Osteoblast (primary cell): ENCODE measurements at regions not wholly inside any gene's neighbourhood (a gene's known extent, or its start where the extent isn't known, plus 50 kb on each side); places are given as distances from the start of the nearest gene placed in this dataset.
A peak's percentile ranks its signal among the peaks of the same experiment; 100 is the strongest.

ENCODE experiments used
- DNase-seq: peaks from one replicate; pipeline ENCODE4 v3.0.0; 2011; ENCODE audit warnings: low spot score, mixed read lengths; ENCODE audit not compliant: insufficient read length; ENCODE audit errors: missing footprints
- H2AFZ ChIP-seq: 2 replicates; pipeline ENCODE4 v1.6.0; 2011; ENCODE audit warnings: mild to moderate bottlenecking, low read length
- H3K27ac ChIP-seq: 2 replicates; pipeline ENCODE4 v1.5.1; 2011; ENCODE audit warnings: mild to moderate bottlenecking, low read depth, low read length, moderate library complexity
- H3K27me3 ChIP-seq: 2 replicates; pipeline ENCODE4 v1.6.0; 2012; ENCODE audit warnings: mild to moderate bottlenecking, control low read depth, inconsistent platforms, low read length, moderate library complexity; ENCODE audit not compliant: insufficient read depth
- H3K36me3 ChIP-seq: 2 replicates; pipeline ENCODE4 v1.5.1; 2011; ENCODE audit warnings: mild to moderate bottlenecking, low read length, control low read depth, moderate library complexity; ENCODE audit not compliant: insufficient read depth
- H3K4me1 ChIP-seq: 2 replicates; pipeline ENCODE4 v1.5.1; 2011; ENCODE audit warnings: mild to moderate bottlenecking, low read length, control low read depth, moderate library complexity; ENCODE audit not compliant: insufficient read depth
- H3K4me2 ChIP-seq: 2 replicates; pipeline ENCODE4 v1.6.0; 2011; ENCODE audit warnings: mild to moderate bottlenecking, low read length; ENCODE audit not compliant: insufficient read depth
- H3K4me3 ChIP-seq: fragments of 200-600 bp; sonication (generic); 3 replicates; pipeline ENCODE4 v1.5.1; 2012; ENCODE audit warnings: mild to moderate bottlenecking, low read length, inconsistent platforms; ENCODE audit not compliant: insufficient read depth
- H3K79me2 ChIP-seq: 2 replicates; pipeline ENCODE4 v1.6.0; 2012; ENCODE audit warnings: mild to moderate bottlenecking, low read length, control low read depth, inconsistent platforms; ENCODE audit not compliant: insufficient read depth
- H3K9me3 ChIP-seq: 2 replicates; pipeline ENCODE4 v1.5.1; 2011; ENCODE audit warnings: low read depth, low read length, control low read depth
- H4K20me1 ChIP-seq: 2 replicates; pipeline ENCODE4 v1.6.0; 2012; ENCODE audit warnings: mild to moderate bottlenecking, low read length, control low read depth; ENCODE audit not compliant: insufficient read depth
- CTCF ChIP-seq: IDR thresholded peaks from 2 replicates; pipeline ENCODE4 v1.5.1; 2011; ENCODE audit warnings: mild to moderate bottlenecking, low read depth, low read length, moderate library complexity; ENCODE audit errors: extremely low read depth

GRCh38 chr15:69824877-69825406 is 272.8 kb downstream of the TLE3 start:
- Histone ChIP-seq H3K4me3 (no peak overlapping the region), H3K9me3 (no peaks in the 10 kb centered on the region), H3K27ac (no peak overlapping the region), H3K4me1 (no peaks in the 10 kb centered on the region), H3K36me3 (no peaks in the 10 kb centered on the region), H2AFZ (no peak overlapping the region), H3K27me3 (peaks cover 32% of the 10 kb centered on the region), H3K4me2 (no peak overlapping the region), H4K20me1 (no peaks in the 10 kb centered on the region), H3K79me2 (no peaks in the 10 kb centered on the region)
- peak; percentile 67 for DNase-seq
- TF ChIP-seq CTCF = no peak

GRCh38 chr15:69825941-69826818 is 271.5 kb downstream of the TLE3 start:
- H4K20me1 ChIP-seq = no peaks in the 10 kb centered on the region
- no peak overlapping the region for H3K4me3 ChIP-seq
- no peak overlapping the region for H3K4me2 ChIP-seq
- H3K36me3 ChIP-seq = no peaks in the 10 kb centered on the region
- H3K27ac ChIP-seq = no peak overlapping the region
- TF ChIP-seq CTCF = no peak
- no peak overlapping the region for H2AFZ ChIP-seq
- DNase-seq = peak; percentile 65
- H3K27me3 ChIP-seq = peaks cover 28% of the 10 kb centered on the region
- H3K9me3 ChIP-seq = no peaks in the 10 kb centered on the region
- no peaks in the 10 kb centered on the region for H3K4me1 ChIP-seq
- H3K79me2 ChIP-seq = no peaks in the 10 kb centered on the region

GRCh38 chr15:69826819-69827175 is 270.9 kb downstream of the TLE3 start:
- Histone ChIP-seq H3K9me3 (no peaks in the 10 kb centered on the region), H2AFZ (no peak overlapping the region), H3K27me3 (peaks cover 30% of the 10 kb centered on the region), H3K4me2 (no peak overlapping the region), H3K79me2 (no peaks in the 10 kb centered on the region), H3K4me3 (no peak overlapping the region), H3K27ac (no peak overlapping the region), H3K36me3 (no peaks in the 10 kb centered on the region), H3K4me1 (no peaks in the 10 kb centered on the region), H4K20me1 (no peaks in the 10 kb centered on the region)
- DNase-seq = no peak
- TF ChIP-seq CTCF = no peak

GRCh38 chr15:69827751-69828150 is 270.0 kb downstream of the TLE3 start:
- H3K36me3 ChIP-seq = no peaks in the 10 kb centered on the region
- no peak overlapping the region for H3K4me3 ChIP-seq
- no peaks in the 10 kb centered on the region for H3K4me1 ChIP-seq
- H2AFZ ChIP-seq = no peak overlapping the region
- H3K27ac ChIP-seq = no peak overlapping the region
- no peak for DNase-seq
- H3K79me2 ChIP-seq = no peaks in the 10 kb centered on the region
- no peak for TF ChIP-seq CTCF
- H3K27me3 ChIP-seq = peaks cover 33% of the 10 kb centered on the region
- no peaks in the 10 kb centered on the region for H3K9me3 ChIP-seq
- no peaks in the 10 kb centered on the region for H4K20me1 ChIP-seq
- H3K4me2 ChIP-seq = no peak overlapping the region
